ENCODE measurements at regions not wholly inside any gene's neighbourhood (a gene's known extent, or its start where the extent isn't known, plus 50 kb on each side); places are given as distances from the start of the nearest gene placed in this dataset.

DNA sequence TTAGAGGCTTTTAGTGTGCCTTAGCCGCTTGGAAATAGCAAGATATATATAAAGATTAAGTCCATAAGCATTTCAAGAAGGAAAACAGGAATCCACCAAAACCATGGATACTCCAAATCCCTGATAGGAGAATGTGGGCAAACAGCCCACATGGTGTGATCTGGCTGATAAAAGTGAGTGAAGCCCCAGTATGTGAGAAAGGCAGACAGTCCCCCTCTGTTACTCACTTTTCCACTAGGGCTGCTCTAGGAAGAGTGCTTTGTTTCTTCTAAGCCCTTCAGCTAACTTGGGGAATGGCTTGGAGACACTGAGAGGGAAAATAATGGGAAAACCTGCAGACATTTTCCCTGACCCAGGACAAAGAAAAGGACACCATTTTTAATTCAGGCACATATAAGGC is 802.3 kb upstream of the PRR20A start:
- H3K36me3 ChIP-seq (replicated peaks; ENCODE audit: insufficient read depth, low read depth): no peaks in the 10 kb centered on the region
- no peaks in the 10 kb centered on the region for H3K4me1 ChIP-seq (ENCODE audit: insufficient read depth)
- H3K9me2 ChIP-seq (replicated peaks; ENCODE audit: insufficient read depth): no peaks in the 10 kb centered on the region
- no peaks in the 10 kb centered on the region for H3K9me3 ChIP-seq (ENCODE audit: low read depth)
- H3K27ac ChIP-seq: no peak overlapping the region
- H4K20me1 ChIP-seq (ENCODE audit: insufficient read depth, poor library complexity, severe bottlenecking): no peaks in the 10 kb centered on the region
- no peak for DNase-seq (ENCODE audit: low spot score)
- 43% methylated on average over 1 of the region's 1 CpG for WGBS (ENCODE audit: low lambda C conversion rate, missing lambda C conversion rate)
- H3K79me2 ChIP-seq: no peaks in the 10 kb centered on the region
- no peak overlapping the region for H3K4me2 ChIP-seq
- no peaks in the 10 kb centered on the region for H3K27me3 ChIP-seq
- TF ChIP-seq EZH2 (IDR thresholded peaks at IDR 0.05; ENCODE audit: borderline replicate concordance): no peak
- no peak for TF ChIP-seq EZH2phosphoT487 (IDR thresholded peaks at IDR 0.05; ENCODE audit: low read depth, severe bottlenecking, unreplicated experiment)
- TF ChIP-seq, protein P1, sequence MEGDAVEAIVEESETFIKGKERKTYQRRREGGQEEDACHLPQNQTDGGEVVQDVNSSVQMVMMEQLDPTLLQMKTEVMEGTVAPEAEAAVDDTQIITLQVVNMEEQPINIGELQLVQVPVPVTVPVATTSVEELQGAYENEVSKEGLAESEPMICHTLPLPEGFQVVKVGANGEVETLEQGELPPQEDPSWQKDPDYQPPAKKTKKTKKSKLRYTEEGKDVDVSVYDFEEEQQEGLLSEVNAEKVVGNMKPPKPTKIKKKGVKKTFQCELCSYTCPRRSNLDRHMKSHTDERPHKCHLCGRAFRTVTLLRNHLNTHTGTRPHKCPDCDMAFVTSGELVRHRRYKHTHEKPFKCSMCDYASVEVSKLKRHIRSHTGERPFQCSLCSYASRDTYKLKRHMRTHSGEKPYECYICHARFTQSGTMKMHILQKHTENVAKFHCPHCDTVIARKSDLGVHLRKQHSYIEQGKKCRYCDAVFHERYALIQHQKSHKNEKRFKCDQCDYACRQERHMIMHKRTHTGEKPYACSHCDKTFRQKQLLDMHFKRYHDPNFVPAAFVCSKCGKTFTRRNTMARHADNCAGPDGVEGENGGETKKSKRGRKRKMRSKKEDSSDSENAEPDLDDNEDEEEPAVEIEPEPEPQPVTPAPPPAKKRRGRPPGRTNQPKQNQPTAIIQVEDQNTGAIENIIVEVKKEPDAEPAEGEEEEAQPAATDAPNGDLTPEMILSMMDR (IDR thresholded peaks at IDR 0.05; ENCODE audit: poor library complexity): no peak
- H2AFZ ChIP-seq: no peak overlapping the region
- H3K4me3 ChIP-seq: no peak overlapping the region

DNA sequence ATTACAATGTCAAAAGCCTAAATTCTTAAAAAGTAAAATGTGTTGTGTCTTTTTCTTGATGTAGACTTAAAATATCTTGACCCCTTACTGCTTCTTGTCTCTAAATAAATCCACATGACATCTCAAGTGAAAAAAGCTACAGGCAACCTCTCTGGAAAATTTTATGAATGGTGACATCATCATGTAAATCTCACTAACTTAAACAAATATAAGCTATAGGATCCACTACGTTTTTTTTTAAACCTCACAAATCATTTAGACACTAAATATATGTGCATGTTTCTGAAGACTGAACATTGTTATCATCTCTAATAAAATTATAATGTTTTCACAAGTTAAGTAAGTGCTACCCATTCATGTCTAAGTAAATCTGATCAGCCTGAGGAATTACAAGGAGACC is 793.7 kb upstream of the PRR20A start:
- Histone ChIP-seq H4K20me1 (ENCODE audit: insufficient read depth, poor library complexity, severe bottlenecking) (no peaks in the 10 kb centered on the region), H3K4me2 (no peak overlapping the region), H3K9me3 (ENCODE audit: low read depth) (no peaks in the 10 kb centered on the region), H3K9me2 (replicated peaks; ENCODE audit: insufficient read depth) (no peaks in the 10 kb centered on the region), H3K27ac (no peak overlapping the region), H3K4me3 (no peak overlapping the region), H3K79me2 (no peaks in the 10 kb centered on the region), H2AFZ (no peak overlapping the region), H3K27me3 (no peaks in the 10 kb centered on the region), H3K4me1 (ENCODE audit: insufficient read depth) (no peaks in the 10 kb centered on the region), H3K36me3 (replicated peaks; ENCODE audit: insufficient read depth, low read depth) (no peaks in the 10 kb centered on the region)
- no peak for DNase-seq (ENCODE audit: low spot score)
- TF ChIP-seq EZH2 (IDR thresholded peaks at IDR 0.05; ENCODE audit: borderline replicate concordance): no peak
- TF ChIP-seq, protein P1 (IDR thresholded peaks at IDR 0.05; ENCODE audit: poor library complexity): no peak
- no peak for TF ChIP-seq EZH2phosphoT487 (IDR thresholded peaks at IDR 0.05; ENCODE audit: low read depth, severe bottlenecking, unreplicated experiment)
- 36% methylated on average over 1 of the region's 1 CpG for WGBS (ENCODE audit: low lambda C conversion rate, missing lambda C conversion rate)

DNA sequence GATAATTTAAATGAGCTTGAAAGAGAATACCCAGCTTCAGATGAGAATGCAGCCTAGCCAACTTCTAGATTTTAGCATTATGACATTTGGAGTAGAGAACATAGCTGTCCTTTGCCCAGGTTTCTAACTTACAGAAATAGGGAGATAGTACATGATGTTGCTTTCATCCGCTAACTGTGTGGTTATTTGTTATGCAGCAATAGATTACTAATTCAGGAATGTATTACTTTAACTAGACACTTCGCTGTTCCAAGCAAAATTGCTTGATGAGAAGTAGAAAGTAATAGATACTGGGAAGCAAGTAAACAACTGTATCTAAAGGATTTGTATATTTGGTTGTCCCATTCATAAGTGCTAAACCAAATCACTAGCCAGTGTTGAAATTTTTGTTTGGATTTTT is 790.9 kb upstream of the PRR20A start:
- no peaks in the 10 kb centered on the region for H3K9me3 ChIP-seq (ENCODE audit: low read depth)
- no peak overlapping the region for H3K27ac ChIP-seq
- H3K4me3 ChIP-seq: no peak overlapping the region
- no peaks in the 10 kb centered on the region for H3K79me2 ChIP-seq
- H2AFZ ChIP-seq: no peak overlapping the region
- H3K4me2 ChIP-seq: no peak overlapping the region
- DNase-seq (ENCODE audit: low spot score): no peak
- H3K36me3 ChIP-seq (replicated peaks; ENCODE audit: insufficient read depth, low read depth): no peaks in the 10 kb centered on the region
- no peaks in the 10 kb centered on the region for H3K9me2 ChIP-seq (replicated peaks; ENCODE audit: insufficient read depth)
- TF ChIP-seq, protein P1 (IDR thresholded peaks at IDR 0.05; ENCODE audit: poor library complexity): no peak
- TF ChIP-seq EZH2phosphoT487 (IDR thresholded peaks at IDR 0.05; ENCODE audit: low read depth, severe bottlenecking, unreplicated experiment): no peak
- no peak for TF ChIP-seq EZH2 (IDR thresholded peaks at IDR 0.05; ENCODE audit: borderline replicate concordance)
- H3K27me3 ChIP-seq: no peaks in the 10 kb centered on the region
- WGBS (ENCODE audit: low lambda C conversion rate, missing lambda C conversion rate): 91% methylated on average over 2 of the region's 2 CpGs
- H3K4me1 ChIP-seq (ENCODE audit: insufficient read depth): no peaks in the 10 kb centered on the region
- H4K20me1 ChIP-seq (ENCODE audit: insufficient read depth, poor library complexity, severe bottlenecking): no peaks in the 10 kb centered on the region

DNA sequence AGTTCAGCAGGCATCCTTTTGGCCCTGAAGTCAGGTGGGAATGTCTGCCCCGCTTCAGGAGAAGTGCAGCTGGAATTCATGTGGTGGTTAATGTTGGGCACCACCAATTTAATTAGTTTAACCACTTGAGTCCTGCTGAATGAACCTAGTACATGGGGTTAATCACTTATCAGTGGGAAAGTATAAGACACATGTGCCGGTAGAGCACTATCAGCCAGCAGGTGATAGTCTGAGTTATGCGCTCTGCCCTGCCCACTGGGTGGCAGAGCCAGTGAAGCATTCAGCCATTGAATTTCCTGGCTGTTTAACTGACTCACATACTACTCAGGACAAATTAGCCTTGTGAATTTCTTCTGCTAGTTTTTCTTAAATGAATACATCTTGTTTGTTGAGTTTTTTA is 789.7 kb upstream of the PRR20A start:
- no peaks in the 10 kb centered on the region for H3K9me2 ChIP-seq (replicated peaks; ENCODE audit: insufficient read depth)
- TF ChIP-seq, protein P1 (IDR thresholded peaks at IDR 0.05; ENCODE audit: poor library complexity): no peak
- no peak for TF ChIP-seq EZH2 (IDR thresholded peaks at IDR 0.05; ENCODE audit: borderline replicate concordance)
- no peak for TF ChIP-seq EZH2phosphoT487 (IDR thresholded peaks at IDR 0.05; ENCODE audit: low read depth, severe bottlenecking, unreplicated experiment)
- H4K20me1 ChIP-seq (ENCODE audit: insufficient read depth, poor library complexity, severe bottlenecking): no peaks in the 10 kb centered on the region
- H3K27me3 ChIP-seq: no peaks in the 10 kb centered on the region
- no peaks in the 10 kb centered on the region for H3K9me3 ChIP-seq (ENCODE audit: low read depth)
- H3K4me1 ChIP-seq (ENCODE audit: insufficient read depth): no peaks in the 10 kb centered on the region
- H3K4me3 ChIP-seq: no peak overlapping the region
- H3K4me2 ChIP-seq: no peak overlapping the region
- H3K36me3 ChIP-seq (replicated peaks; ENCODE audit: insufficient read depth, low read depth): no peaks in the 10 kb centered on the region
- no peak overlapping the region for H3K27ac ChIP-seq
- H3K79me2 ChIP-seq: no peaks in the 10 kb centered on the region
- no peak overlapping the region for H2AFZ ChIP-seq
- WGBS (ENCODE audit: low lambda C conversion rate, missing lambda C conversion rate): 73% methylated on average over 3 of the region's 3 CpGs
- DNase-seq (ENCODE audit: low spot score): no peak

All from hepatocyte (in vitro differentiated cells).